Mucosa of stomach (tissue), 1 donor: ENCODE measurements at regions not wholly inside any gene's neighbourhood (a gene's known extent, or its start where the extent isn't known, plus 50 kb on each side); places are given as distances from the start of the nearest gene placed in this dataset.

ENCODE experiments used
- H3K27me3 ChIP-seq: one replicate; pipeline ENCODE4 v1.7.0; 2013; ENCODE audit warnings: mild to moderate bottlenecking, low read length; ENCODE audit not compliant: control insufficient read depth, insufficient read depth
- H3K36me3 ChIP-seq: one replicate; pipeline ENCODE4 v1.7.0; 2013; ENCODE audit warnings: low read length; ENCODE audit not compliant: control insufficient read depth, insufficient read depth
- H3K4me1 ChIP-seq: one replicate; pipeline ENCODE4 v1.7.0; 2013; ENCODE audit warnings: mild to moderate bottlenecking, low read length; ENCODE audit not compliant: control insufficient read depth, insufficient read depth
- H3K4me3 ChIP-seq: one replicate; pipeline ENCODE4 v1.7.0; 2013; ENCODE audit warnings: low read length
- H3K9ac ChIP-seq: one replicate; pipeline ENCODE4 v1.7.0; 2013; ENCODE audit warnings: mild to moderate bottlenecking, low read length, moderate library complexity
- H3K9me3 ChIP-seq: one replicate; pipeline ENCODE4 v1.7.0; 2013; ENCODE audit warnings: mild to moderate bottlenecking, low read length, moderate library complexity; ENCODE audit not compliant: control insufficient read depth
- donor health status: Pancreatic carcinoma.

- Histone ChIP-seq H3K9me3 (no peaks in the 10 kb centered on the region), H3K4me3 (no peak overlapping the region), H3K9ac (peak overlapping the region; percentile 67), H3K4me1 (no peaks in the 10 kb centered on the region), H3K27me3 (no peaks in the 10 kb centered on the region), H3K36me3 (no peaks in the 10 kb centered on the region)
Measured at GRCh38 chr7:25069900-25070443, 55.1 kb downstream of the CYCS start.

- no peaks in the 10 kb centered on the region for H3K9me3 ChIP-seq
- no peaks in the 10 kb centered on the region for H3K4me1 ChIP-seq
- no peaks in the 10 kb centered on the region for H3K36me3 ChIP-seq
- no peak overlapping the region for H3K4me3 ChIP-seq
- no peak overlapping the region for H3K9ac ChIP-seq
- H3K27me3 ChIP-seq = no peaks in the 10 kb centered on the region
Measured at GRCh38 chr7:25068502-25069213, 56.4 kb downstream of the CYCS start.

- H3K9ac ChIP-seq = no peak overlapping the region
- no peaks in the 10 kb centered on the region for H3K9me3 ChIP-seq
- H3K4me1 ChIP-seq = no peaks in the 10 kb centered on the region
- no peaks in the 10 kb centered on the region for H3K36me3 ChIP-seq
- H3K4me3 ChIP-seq = no peak overlapping the region
- no peaks in the 10 kb centered on the region for H3K27me3 ChIP-seq
Measured at GRCh38 chr7:25067726-25068501, 57.1 kb downstream of the CYCS start.

DNA sequence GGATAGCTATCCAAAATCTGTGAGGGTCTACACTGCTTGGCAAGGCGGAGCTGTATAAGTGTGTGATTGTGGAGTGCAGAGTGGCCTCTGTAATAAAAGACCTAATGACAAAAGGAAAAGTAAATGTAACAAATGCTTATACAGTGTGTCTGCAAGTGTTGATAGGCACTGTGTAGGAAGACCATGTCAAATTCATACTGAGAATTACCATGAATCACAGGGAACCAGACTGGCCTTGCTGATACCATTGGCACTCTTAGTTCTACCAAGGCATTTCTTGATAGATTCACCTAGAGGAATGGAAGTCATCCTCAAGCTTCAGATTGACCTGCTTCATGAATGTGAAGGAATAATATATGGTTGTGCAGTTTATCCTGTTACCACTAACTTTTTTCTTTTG is 58.8 kb downstream of the CYCS start:
- Histone ChIP-seq H3K4me3 (no peak overlapping the region), H3K9ac (no peak overlapping the region), H3K4me1 (no peaks in the 10 kb centered on the region), H3K9me3 (no peaks in the 10 kb centered on the region), H3K36me3 (no peaks in the 10 kb centered on the region), H3K27me3 (no peaks in the 10 kb centered on the region)

DNA sequence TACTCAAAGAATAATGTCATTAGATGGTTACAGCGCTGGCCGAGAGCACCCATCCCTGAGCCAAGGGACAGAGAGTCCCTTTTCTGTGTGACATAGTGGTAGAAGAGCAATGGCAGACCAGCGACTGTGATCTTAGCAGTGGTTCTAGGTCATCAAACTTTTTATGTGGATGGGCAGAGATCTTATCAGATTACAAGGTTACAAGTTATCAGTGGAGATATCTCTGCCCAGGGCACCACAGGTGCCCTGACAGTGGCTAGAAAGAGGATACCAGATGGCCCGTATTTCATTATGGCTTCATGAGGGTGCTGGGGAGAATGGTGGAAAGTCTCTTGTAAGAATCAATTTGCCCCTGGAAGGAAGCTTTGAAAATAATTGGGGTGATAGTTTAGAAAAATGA is 62.7 kb downstream of the CYCS start:
- Histone ChIP-seq H3K27me3 (no peaks in the 10 kb centered on the region), H3K4me3 (no peak overlapping the region), H3K4me1 (no peaks in the 10 kb centered on the region), H3K9ac (no peak overlapping the region), H3K9me3 (no peaks in the 10 kb centered on the region), H3K36me3 (no peaks in the 10 kb centered on the region)

DNA sequence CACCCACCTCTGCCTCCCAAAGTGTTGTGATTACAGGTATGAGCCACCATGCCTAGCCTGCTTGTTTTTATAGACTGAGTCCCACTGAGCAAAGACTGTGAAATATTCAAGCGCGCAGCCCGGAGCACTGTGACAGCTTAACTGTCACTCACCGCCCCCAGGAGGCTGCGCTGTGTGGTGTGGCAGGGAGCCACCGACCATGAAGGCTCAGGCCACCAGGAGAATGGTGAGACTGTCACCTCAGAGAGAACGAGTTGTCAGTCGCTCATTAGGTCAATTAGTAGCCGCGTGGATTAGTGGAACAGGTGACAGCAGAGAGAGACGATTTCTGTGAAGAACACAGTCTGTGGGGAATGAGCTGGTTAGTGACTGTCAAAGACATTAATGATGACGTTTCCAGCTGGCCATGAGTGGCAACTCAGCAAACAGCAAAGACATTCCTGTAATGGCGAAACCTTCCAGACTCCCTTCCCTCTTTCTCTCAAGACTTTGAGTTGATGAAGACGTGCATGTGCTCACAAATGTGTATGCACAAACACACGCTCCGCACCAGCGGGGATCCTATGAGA is 64.5 kb downstream of the CYCS start:
- no peaks in the 10 kb centered on the region for H3K4me1 ChIP-seq
- H3K9ac ChIP-seq = no peak overlapping the region
- H3K36me3 ChIP-seq = no peaks in the 10 kb centered on the region
- no peaks in the 10 kb centered on the region for H3K27me3 ChIP-seq
- no peak overlapping the region for H3K4me3 ChIP-seq
- H3K9me3 ChIP-seq = no peaks in the 10 kb centered on the region

DNA sequence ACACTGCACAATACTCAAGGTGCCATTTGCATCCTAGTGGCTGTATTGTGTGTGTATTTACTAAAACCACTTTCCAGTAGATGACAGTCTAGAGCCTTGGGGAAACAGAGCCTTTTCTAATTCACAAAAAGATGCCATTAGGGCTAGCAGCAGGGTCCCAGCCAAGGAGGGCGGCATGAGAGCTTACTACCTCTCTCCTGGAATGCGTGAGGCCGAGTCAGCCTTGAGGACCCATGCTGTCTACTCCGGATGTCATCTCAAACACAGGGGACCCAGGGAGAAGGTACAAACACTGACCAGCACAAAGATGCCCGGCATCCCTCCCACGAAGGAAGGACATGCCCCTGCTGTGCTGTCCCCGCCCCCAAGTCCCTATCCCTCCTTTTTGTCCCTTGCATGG is 65.5 kb downstream of the CYCS start:
- H3K9me3 ChIP-seq = no peaks in the 10 kb centered on the region
- no peak overlapping the region for H3K9ac ChIP-seq
- no peak overlapping the region for H3K4me3 ChIP-seq
- H3K36me3 ChIP-seq = no peaks in the 10 kb centered on the region
- no peaks in the 10 kb centered on the region for H3K27me3 ChIP-seq
- no peaks in the 10 kb centered on the region for H3K4me1 ChIP-seq

- no peak overlapping the region for H3K9ac ChIP-seq
- no peaks in the 10 kb centered on the region for H3K36me3 ChIP-seq
- no peak overlapping the region for H3K4me3 ChIP-seq
- no peaks in the 10 kb centered on the region for H3K4me1 ChIP-seq
- H3K9me3 ChIP-seq = no peaks in the 10 kb centered on the region
- no peaks in the 10 kb centered on the region for H3K27me3 ChIP-seq
Measured at GRCh38 chr7:25056368-25056767, 68.7 kb downstream of the CYCS start.

GRCh38 chr7:25055520-25056220 is 69.4 kb downstream of the CYCS start:
- no peak overlapping the region for H3K4me3 ChIP-seq
- no peaks in the 10 kb centered on the region for H3K4me1 ChIP-seq
- no peaks in the 10 kb centered on the region for H3K36me3 ChIP-seq
- H3K9ac ChIP-seq = no peak overlapping the region
- no peaks in the 10 kb centered on the region for H3K9me3 ChIP-seq
- H3K27me3 ChIP-seq = no peaks in the 10 kb centered on the region

GRCh38 chr7:25054819-25055519 is 70.1 kb downstream of the CYCS start:
- Histone ChIP-seq H3K27me3 (no peaks in the 10 kb centered on the region), H3K36me3 (no peaks in the 10 kb centered on the region), H3K9me3 (no peaks in the 10 kb centered on the region), H3K9ac (no peak overlapping the region), H3K4me1 (no peaks in the 10 kb centered on the region), H3K4me3 (no peak overlapping the region)

- no peaks in the 10 kb centered on the region for H3K4me1 ChIP-seq
- H3K9me3 ChIP-seq = no peaks in the 10 kb centered on the region
- no peaks in the 10 kb centered on the region for H3K27me3 ChIP-seq
- H3K9ac ChIP-seq = no peak overlapping the region
- H3K36me3 ChIP-seq = no peaks in the 10 kb centered on the region
- H3K4me3 ChIP-seq = no peak overlapping the region
Measured at GRCh38 chr7:25050223-25050622, 70.2 kb upstream of the OSBPL3 start.
